HG03565 (cell line): ENCODE measurements at regions not wholly inside any gene's neighbourhood (a gene's known extent, or its start where the extent isn't known, plus 50 kb on each side); places are given as distances from the start of the nearest gene placed in this dataset.

Experiments
- ATAC-seq: cut with Tn5 transposase; IDR thresholded peaks from one replicate; pipeline ENCODE4 v1.9.1; 2021; ENCODE audit warnings: mild to moderate bottlenecking, moderate library complexity; ENCODE audit not compliant: unreplicated experiment

GRCh38 chr12:66045506-66045905 lies 85.0 kb downstream of the LLPH start:
- no peak for ATAC-seq

GRCh38 chr12:66044731-66045130 lies 85.8 kb downstream of the LLPH start:
- no peak for ATAC-seq

GRCh38 chr12:66043035-66043434 lies 87.5 kb downstream of the LLPH start:
- ATAC-seq: no peak

- peak; percentile 49 for ATAC-seq
These were observed 88.7 kb downstream of the LLPH start for GRCh38 chr12:66041651-66042363.

GRCh38 chr12:66036317-66036716 lies 94.2 kb downstream of the LLPH start:
- ATAC-seq: no peak

GRCh38 chr12:66035288-66035966 lies 95.1 kb downstream of the LLPH start:
- no peak for ATAC-seq

GRCh38 chr12:66033151-66033550 lies 97.4 kb downstream of the LLPH start:
- ATAC-seq: peak; percentile 14

- ATAC-seq: peak; percentile 60
These were observed 97.8 kb downstream of the LLPH start for GRCh38 chr12:66032739-66033138.

- ATAC-seq: no peak
These were observed 100.3 kb downstream of the LLPH start for GRCh38 chr12:66030217-66030781.

- no peak for ATAC-seq
These were observed 102.2 kb downstream of the LLPH start for GRCh38 chr12:66028390-66028789.

- no peak for ATAC-seq
These were observed 105.1 kb downstream of the LLPH start for GRCh38 chr12:66025477-66025876.

GRCh38 chr12:66024949-66025348 lies 105.6 kb downstream of the LLPH start:
- ATAC-seq: no peak

GRCh38 chr12:66020481-66020880 lies 110.1 kb downstream of the LLPH start:
- ATAC-seq: no peak

- ATAC-seq: no peak
These were observed 112.8 kb downstream of the LLPH start for GRCh38 chr12:66017736-66018135.
